ENCODE measurements at regions not wholly inside any gene's neighbourhood (a gene's known extent, or its start where the extent isn't known, plus 50 kb on each side); places are given as distances from the start of the nearest gene placed in this dataset.
"Not testable (repeated sequence)": the region's sequence is repeated elsewhere in the genome, so short reads cannot be mapped to it uniquely, and the experiment has no call there.

DNA sequence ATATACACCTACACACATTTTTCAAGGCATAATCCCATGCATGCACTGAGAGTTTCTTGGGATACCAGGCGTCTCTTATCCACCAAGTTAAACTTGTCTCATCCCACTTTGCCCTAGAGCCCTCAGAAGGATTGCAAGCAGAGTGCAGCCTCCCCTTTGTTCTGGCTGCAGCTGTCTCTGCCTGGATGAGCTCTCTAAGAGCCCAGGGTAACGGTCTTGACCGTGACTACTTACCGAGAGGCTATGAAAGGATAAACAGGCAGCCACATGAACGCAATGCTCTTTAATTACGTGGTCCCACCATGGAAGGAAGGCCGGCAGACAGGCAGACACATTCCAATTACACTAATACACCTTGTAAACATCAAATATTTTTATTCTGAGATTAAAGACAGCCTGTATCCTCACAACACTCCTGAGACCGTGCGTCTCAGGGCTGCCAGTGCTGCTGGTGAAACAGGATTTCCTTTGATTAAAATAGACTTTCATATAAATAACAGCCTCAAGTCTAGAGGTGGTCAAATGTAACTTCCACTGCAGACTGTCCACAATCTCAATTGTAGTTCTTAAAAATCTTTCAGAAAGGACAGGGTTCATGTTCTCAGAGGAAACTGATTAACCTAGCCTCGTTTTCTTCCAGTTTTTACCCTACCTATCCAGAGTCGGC is 210.0 kb upstream of the PRDM1 start:
- no peak for DNase-seq

- DNase-seq: no peak
Measured at GRCh38 chr6:105874835-105875626, 211.1 kb upstream of the PRDM1 start.

DNA sequence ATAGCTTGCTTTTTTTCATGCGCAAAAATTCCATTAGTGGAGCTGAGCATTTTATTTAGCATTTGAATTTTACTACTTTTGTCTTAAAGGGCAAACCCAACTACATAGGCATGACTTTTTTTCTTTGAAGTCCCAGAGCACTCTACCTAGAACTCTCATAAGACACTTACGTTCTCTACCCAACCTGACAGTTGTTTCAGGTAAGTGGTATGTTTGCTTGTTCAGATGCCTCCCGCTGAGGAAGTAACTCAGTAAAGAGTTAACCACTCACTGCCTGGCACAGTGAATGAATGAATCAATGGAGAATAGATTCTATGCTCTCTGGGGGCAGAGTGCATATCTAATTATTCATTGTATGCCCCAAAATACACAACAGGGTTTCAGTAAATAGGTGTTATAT is 212.3 kb upstream of the PRDM1 start:
- DNase-seq: no peak

- DNase-seq: no peak
Measured at GRCh38 chr6:105873211-105873704, 212.9 kb upstream of the PRDM1 start.

GRCh38 chr6:105872249-105872648 is 213.9 kb upstream of the PRDM1 start:
- peak; percentile 89 for DNase-seq

DNA sequence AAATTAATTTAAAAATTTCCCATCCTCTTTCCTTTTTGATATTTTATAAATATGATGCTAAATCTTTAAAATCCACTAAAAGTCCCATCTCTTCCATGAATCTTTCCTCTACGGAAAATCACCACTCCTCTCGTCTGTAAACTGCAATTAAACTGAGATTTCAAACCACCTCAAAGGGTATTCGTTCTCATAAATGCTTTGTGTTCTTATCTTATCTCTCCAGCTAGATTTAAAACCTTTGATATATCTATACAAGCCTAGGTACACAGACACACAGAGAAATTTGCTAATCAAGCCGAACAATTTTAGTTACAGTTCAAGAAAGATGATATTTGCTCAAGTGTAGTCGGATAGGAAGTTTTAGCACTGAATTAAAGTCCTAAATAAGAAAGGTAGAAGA is 214.6 kb upstream of the PRDM1 start:
- DNase-seq: no peak

DNA sequence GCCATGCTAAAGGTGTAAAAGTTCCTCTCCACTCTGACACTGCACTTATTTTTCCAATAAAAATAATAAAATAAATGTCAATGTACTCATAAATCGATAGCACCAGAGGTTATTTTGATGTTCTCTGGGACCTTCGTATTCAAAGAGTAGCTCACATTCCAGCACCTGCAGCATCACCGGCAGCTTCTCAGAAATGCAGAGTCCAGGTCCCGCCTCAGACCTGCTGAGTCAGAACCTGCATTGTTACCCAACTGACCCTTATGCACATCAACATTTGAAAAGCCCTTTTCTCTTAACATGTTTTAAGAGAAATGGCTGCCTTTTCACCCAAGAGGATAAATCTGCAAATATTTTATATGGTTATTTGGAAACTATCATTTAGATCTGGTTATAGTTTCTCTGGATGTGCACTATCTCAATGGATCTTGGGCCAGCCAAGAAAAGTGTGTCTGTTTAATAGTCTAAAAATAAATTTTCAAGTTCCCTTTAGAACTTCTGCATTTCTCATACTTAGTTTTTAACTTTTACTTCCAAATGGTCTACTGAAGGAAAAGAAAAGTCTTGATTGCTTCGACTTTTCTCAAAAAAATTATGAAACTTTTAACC is 216.2 kb upstream of the PRDM1 start:
- DNase-seq: peak; percentile 68

- DNase-seq: no peak
Measured at GRCh38 chr6:105868823-105869460, 217.2 kb upstream of the PRDM1 start.

- DNase-seq: peak; percentile 67
Measured at GRCh38 chr6:105867821-105868220, 218.3 kb upstream of the PRDM1 start.

DNA sequence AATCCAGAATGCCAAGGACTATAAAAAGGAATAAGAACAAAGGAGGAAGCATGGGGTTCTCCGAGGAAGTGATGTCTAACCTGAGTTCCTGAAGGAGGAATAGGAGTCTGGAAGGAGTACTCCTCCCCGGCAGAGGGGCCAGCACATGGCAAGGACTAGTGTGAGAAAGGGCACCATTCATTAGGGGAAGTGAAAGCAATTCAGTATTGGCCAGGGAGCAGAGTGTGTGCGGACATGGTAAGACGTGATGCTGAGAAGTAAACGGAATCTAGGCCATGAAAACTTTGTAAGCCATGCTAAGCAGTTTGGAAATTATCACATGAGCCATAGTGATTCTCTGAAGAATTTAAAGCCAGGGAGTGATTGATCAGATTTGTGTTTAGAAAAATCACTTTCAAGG is 218.9 kb upstream of the PRDM1 start:
- DNase-seq: peak; percentile 67

DNA sequence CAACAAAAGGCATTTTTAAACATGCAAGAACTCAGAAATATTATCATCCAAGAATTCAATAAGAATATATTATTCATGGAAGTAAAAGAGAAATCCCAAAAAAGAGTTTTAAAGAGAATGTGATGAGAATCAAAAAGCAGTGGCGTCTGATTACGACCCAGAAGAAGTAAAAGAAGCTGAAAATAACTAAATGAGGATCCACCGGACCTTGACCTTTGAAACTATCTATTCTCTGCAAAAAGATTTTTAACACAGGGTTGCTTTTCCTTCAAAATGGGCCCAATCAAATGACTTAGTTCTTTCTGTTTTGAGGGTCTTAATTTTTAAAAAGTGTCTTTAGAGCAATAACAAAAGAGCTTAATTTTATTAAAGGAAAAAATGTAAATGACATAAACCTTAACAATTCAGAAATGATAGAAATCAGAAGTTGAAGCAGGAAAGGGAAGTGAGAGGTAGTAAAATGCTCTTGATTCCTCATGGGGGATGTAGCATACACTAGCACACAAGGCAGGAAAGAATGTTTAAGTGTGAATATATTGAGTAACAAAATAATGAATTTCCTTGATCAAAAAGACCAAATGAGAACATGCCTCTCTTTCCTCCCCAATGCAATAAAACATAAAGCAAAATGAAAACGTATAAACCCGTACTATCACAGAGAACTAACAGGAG is 223.1 kb upstream of the PRDM1 start:
- DNase-seq: peak; percentile 61

GRCh38 chr6:105860927-105861326 is 225.2 kb upstream of the PRDM1 start:
- not testable (repeated sequence) for DNase-seq

GRCh38 chr6:105859457-105859856 is 226.7 kb upstream of the PRDM1 start:
- DNase-seq: no peak

GRCh38 chr6:105858639-105859038 is 227.5 kb upstream of the PRDM1 start:
- DNase-seq: not testable (repeated sequence)

DNA sequence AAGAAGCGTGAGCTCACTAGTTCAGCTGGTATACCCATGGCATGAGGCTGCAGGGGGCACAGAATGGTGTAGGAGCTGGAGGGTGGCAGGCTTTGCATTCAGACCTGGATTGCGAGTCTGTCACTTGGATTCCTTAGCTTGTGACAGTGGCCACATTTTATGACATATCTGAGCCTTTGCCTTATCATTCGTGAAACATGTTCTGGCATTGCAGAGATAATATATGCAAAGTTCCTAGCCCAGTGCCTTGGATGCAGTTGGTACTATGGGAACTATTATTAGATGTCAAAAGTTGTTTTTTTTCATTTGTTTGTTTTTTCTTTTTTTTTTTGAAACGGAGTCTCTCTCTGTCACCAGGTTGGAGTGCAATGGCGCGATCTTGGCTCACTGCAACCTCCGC is 230.7 kb upstream of the PRDM1 start:
- DNase-seq: no peak

DNA sequence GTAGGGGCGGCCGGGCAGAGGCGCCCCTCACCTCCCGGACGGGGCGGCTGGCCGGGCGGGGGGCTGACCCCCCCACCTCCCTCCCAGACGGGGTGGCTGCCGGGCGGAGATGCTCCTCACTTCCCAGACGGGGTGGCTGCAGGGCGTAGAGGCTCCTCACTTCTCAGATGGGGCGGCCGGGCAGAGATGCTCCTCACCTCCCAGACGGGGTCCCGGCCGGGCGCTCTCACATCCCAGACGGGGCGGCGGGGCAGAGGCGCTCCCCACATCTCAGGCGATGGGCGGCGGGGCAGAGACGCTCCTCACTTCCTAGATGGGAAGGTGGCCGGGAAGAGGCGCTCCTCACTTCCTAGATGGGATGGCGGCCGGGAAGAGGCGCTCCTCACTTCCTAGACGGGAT is 232.2 kb upstream of the PRDM1 start:
- not testable (repeated sequence) for DNase-seq

DNA sequence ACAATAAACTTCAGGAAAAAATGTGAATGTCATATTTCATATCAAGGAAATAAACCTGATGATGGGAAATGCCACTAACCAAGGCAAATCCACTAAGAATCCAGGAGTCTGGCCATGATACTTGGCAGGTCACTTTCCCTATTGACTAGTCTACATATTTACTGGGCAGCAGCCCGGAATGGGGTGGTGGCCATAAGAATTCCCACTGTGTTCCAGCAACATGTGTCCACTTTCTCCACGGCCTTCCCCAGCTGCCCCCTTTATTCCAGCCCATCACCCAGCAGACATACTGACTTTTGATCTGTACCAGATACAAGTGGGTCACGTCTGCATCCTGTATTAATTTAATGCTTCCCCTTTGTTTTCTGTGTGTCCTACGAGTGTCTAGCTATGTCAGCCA is 234.5 kb upstream of the PRDM1 start:
- no peak for DNase-seq

DNA sequence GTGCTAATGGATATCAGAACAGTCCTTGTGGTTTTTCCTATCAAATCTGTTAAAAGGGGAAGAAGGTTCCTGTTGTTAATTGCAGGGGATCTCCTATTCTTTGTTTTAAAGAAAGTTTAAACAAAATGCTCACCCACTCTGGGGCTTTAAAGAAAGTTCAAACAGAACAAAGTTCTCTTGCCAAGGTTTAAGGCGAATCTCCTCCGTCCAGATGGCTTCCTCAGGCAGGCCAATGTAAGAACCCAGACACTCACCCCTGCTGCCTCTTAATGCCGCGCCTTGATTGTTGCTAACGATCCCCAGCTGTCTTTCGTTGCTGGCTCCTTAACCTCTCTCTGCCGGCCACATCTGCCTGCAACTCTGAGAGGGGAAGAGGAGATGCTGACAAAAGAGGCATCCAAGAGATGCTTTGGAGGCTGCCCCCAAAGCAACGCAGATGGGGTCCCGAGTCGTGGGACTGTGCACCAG is 235.0 kb upstream of the PRDM1 start:
- DNase-seq: no peak

DNA sequence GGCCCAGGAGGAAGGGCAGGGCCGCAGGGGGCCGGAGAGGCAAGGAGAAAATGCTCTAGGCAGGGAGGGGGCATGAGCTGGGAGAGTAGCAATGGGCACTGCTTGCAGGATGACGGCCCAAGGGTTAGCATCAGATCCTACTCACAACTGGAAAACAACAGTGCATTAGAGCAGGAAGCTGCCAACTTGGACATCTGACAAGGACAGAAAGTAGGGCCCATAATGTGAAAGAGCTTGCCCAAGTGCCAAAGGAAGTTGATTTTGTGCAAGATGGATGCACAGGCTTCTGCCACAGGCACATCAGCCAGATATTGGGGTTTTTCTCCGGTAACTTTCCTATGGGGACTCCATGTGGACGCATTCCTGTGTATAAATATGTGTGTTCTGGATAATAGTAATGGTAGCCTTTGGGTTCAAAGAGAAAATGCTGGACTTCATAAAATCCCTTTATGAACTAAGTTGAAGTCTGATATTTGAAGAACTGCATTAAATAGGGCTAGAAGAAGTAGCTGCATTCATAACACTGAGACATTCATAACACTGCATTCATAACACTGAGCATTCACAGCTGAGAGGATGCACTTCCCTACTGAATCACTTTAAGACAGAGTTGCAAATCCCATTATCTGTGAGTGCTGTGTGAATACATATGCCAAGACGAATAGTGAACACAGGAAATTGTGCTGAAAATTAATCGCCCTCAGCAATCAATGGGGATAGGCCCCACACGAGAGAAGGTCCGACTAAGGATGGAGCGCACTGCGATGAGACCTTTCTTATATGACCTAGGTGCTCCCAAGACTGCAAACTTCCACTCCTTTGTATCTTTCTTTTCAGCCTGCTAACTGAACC is 235.6 kb upstream of the PRDM1 start:
- DNase-seq: no peak

GRCh38 chr6:105849746-105850145 is 236.4 kb upstream of the PRDM1 start:
- DNase-seq: no peak

- DNase-seq: no peak
Measured at GRCh38 chr6:105847433-105847832, 238.7 kb upstream of the PRDM1 start.
